HEK293 (cell line): ENCODE measurements at regions not wholly inside any gene's neighbourhood (a gene's known extent, or its start where the extent isn't known, plus 50 kb on each side); places are given as distances from the start of the nearest gene placed in this dataset.

Source experiments
- CTCF ChIA-PET: fragments of 350-600 bp; formaldehyde crosslinking; extraction: SDS; loops from one replicate; lab custom pipeline; 2021; ENCODE audit warnings: antibody characterized with exemption; lab: Yijun Ruan, JAX
- POLR2A ChIA-PET: fragments of 300-600 bp; formaldehyde crosslinking; extraction: SDS; loops from one replicate; lab custom pipeline; 2020; ENCODE audit warnings: antibody characterized with exemption, inconsistent platforms; lab: Yijun Ruan, JAX
- H3K27ac ChIP-seq: fragments of 200-500 bp; sonication (Bioruptor generic); 2 replicates; pipeline ENCODE4 v1.5.1; 2014; ENCODE audit warnings: low read depth, low read length, control low read depth, inconsistent platforms; ENCODE audit errors: extremely low read depth
- H3K36me3 ChIP-seq, 2 experiments: fragments of 200-500 bp in 1 of 2; sonication (Bioruptor generic) in 1 of 2; 1 replicate in 1 of 2; 2 replicates in 1 of 2; pipeline ENCODE4 v1.5.1; 2014 to 2017; ENCODE audit warnings: inconsistent platforms in 2 of 2, low read length in 2 of 2; ENCODE audit not compliant: control insufficient read depth in 2 of 2, insufficient read depth in 1 of 2
- H3K4me1 ChIP-seq: fragments of 200-500 bp; sonication (Bioruptor generic); 2 replicates; pipeline ENCODE4 v1.5.1; 2014; ENCODE audit warnings: mild to moderate bottlenecking, low read length, inconsistent platforms; ENCODE audit not compliant: control insufficient read depth, insufficient read depth
- H3K4me3 ChIP-seq: 2 replicates; pipeline ENCODE4 v1.5.1; 2011; ENCODE audit warnings: low read depth, mild to moderate bottlenecking, control low read depth, low read length, moderate library complexity
- H3K9me3 ChIP-seq: fragments of 200-500 bp; sonication (Bioruptor generic); 2 replicates; pipeline ENCODE4 v1.5.1; 2014; ENCODE audit warnings: low read depth, low read length, inconsistent platforms; ENCODE audit not compliant: control insufficient read depth, insufficient read depth
- KLF7 ChIP-seq: fragments of 450-650 bp; formaldehyde crosslinking; IDR thresholded peaks from 2 replicates; pipeline ENCODE4 v1.5.1; 2016; ENCODE audit warnings: missing biosample characterization, missing genetic modification characterization, borderline replicate concordance
- MEIS1 ChIP-seq: sonication (generic); formaldehyde crosslinking; IDR thresholded peaks from 2 replicates; pipeline ENCODE4 v1.8.1; 2022; ENCODE audit warnings: missing genetic modification reagents, mild to moderate bottlenecking, borderline replicate concordance
- PRDM6 ChIP-seq: fragments of 450-650 bp; formaldehyde crosslinking; IDR thresholded peaks from 2 replicates; pipeline ENCODE4 v1.5.1; 2017; ENCODE audit warnings: missing biosample characterization, missing genetic modification characterization
- SP2 ChIP-seq: fragments of 450-650 bp; formaldehyde crosslinking; IDR thresholded peaks from 2 replicates; pipeline ENCODE4 v1.5.1; 2016; ENCODE audit warnings: missing biosample characterization, missing genetic modification characterization
- SP3 ChIP-seq: fragments of 450-650 bp; formaldehyde crosslinking; IDR thresholded peaks from 2 replicates; pipeline ENCODE4 v1.5.1; 2016; ENCODE audit warnings: missing biosample characterization, missing genetic modification characterization
- TRIM28 ChIP-seq: IDR thresholded peaks from 2 replicates; pipeline ENCODE4 v1.6.1; 2011; ENCODE audit warnings: low read length, control low read depth, borderline replicate concordance
- YY1 ChIP-seq: fragments of 450-650 bp; formaldehyde crosslinking; IDR thresholded peaks from 2 replicates; pipeline ENCODE4 v1.5.1; 2018; ENCODE audit warnings: missing biosample characterization, missing genetic modification characterization
- ZBTB44 ChIP-seq: fragments of 450-650 bp; IDR thresholded peaks from 2 replicates; pipeline ENCODE4 v1.5.1; 2018; ENCODE audit warnings: missing biosample characterization, mild to moderate bottlenecking, missing genetic modification characterization
- ZBTB8A ChIP-seq: fragments of 450-650 bp; formaldehyde crosslinking; IDR thresholded peaks from 2 replicates; pipeline ENCODE4 v1.5.1; 2016; ENCODE audit warnings: missing biosample characterization, missing genetic modification characterization
- ZFP69B ChIP-seq: fragments of 450-650 bp; formaldehyde crosslinking; IDR thresholded peaks from 2 replicates; pipeline ENCODE4 v1.5.1; 2016; ENCODE audit warnings: missing biosample characterization, missing genetic modification characterization
- ZNF184 ChIP-seq: fragments of 450-650 bp; IDR thresholded peaks from 2 replicates; pipeline ENCODE4 v1.5.1; 2018; ENCODE audit warnings: missing biosample characterization, mild to moderate bottlenecking, missing genetic modification characterization
- ZNF248 ChIP-seq: fragments of 450-650 bp; formaldehyde crosslinking; IDR thresholded peaks from 2 replicates; pipeline ENCODE4 v1.5.1; 2017; ENCODE audit warnings: missing biosample characterization, missing genetic modification characterization
- ZNF350 ChIP-seq: fragments of 450-650 bp; formaldehyde crosslinking; IDR thresholded peaks from 2 replicates; pipeline ENCODE4 v1.5.0; 2017; ENCODE audit warnings: missing biosample characterization, mild to moderate bottlenecking, missing genetic modification characterization
- ZNF529 ChIP-seq: fragments of 450-650 bp; formaldehyde crosslinking; IDR thresholded peaks from 2 replicates; pipeline ENCODE4 v1.5.1; 2017; ENCODE audit warnings: missing genetic modification characterization, missing biosample characterization; ENCODE audit not compliant: insufficient replicate concordance
- ZNF596 ChIP-seq: fragments of 450-650 bp; IDR thresholded peaks from 2 replicates; pipeline ENCODE4 v1.5.0; 2018; ENCODE audit warnings: missing biosample characterization, mild to moderate bottlenecking, missing genetic modification characterization, moderate library complexity
- ZNF654 ChIP-seq: fragments of 450-650 bp; formaldehyde crosslinking; IDR thresholded peaks from 2 replicates; pipeline ENCODE4 v1.5.1; 2016; ENCODE audit warnings: low read depth, missing biosample characterization, missing genetic modification characterization
- ZNF677 ChIP-seq: fragments of 450-650 bp; IDR thresholded peaks from 2 replicates; pipeline ENCODE4 v1.5.0; 2018; ENCODE audit warnings: missing biosample characterization, mild to moderate bottlenecking, missing genetic modification characterization, moderate library complexity
- ZNF792 ChIP-seq: fragments of 450-650 bp; formaldehyde crosslinking; IDR thresholded peaks from 2 replicates; pipeline ENCODE4 v1.5.1; 2016; ENCODE audit warnings: missing biosample characterization, missing genetic modification characterization
- ZNF843 ChIP-seq: fragments of 450-650 bp; formaldehyde crosslinking; IDR thresholded peaks from 2 replicates; pipeline ENCODE4 v1.5.1; 2016; ENCODE audit warnings: missing biosample characterization, missing genetic modification characterization
- ZSCAN30 ChIP-seq: fragments of 450-650 bp; IDR thresholded peaks from 2 replicates; pipeline ENCODE4 v1.5.1; 2018; ENCODE audit warnings: missing biosample characterization, mild to moderate bottlenecking, missing genetic modification characterization, moderate library complexity
- ZXDB ChIP-seq: fragments of 450-650 bp; formaldehyde crosslinking; IDR thresholded peaks from 2 replicates; pipeline ENCODE4 v1.5.1; 2016; ENCODE audit warnings: missing biosample characterization, missing genetic modification characterization
- TF ChIP-seq, protein P1 (sequence below): fragments of 450-650 bp; formaldehyde crosslinking; IDR thresholded peaks from 2 replicates; pipeline ENCODE4 v1.5.1; 2016; ENCODE audit warnings: missing biosample characterization, missing genetic modification characterization
- TF ChIP-seq, protein P2 (sequence below): fragments of 450-650 bp; formaldehyde crosslinking; IDR thresholded peaks from 2 replicates; pipeline ENCODE4 v1.5.1; 2016; ENCODE audit warnings: missing biosample characterization, missing genetic modification characterization
- TF ChIP-seq, protein P3 (sequence below): fragments of 450-650 bp; formaldehyde crosslinking; conservative IDR thresholded peaks from 2 replicates; pipeline ENCODE4 v1.5.1; 2016; ENCODE audit warnings: low read depth, missing biosample characterization, missing genetic modification characterization

DNA sequence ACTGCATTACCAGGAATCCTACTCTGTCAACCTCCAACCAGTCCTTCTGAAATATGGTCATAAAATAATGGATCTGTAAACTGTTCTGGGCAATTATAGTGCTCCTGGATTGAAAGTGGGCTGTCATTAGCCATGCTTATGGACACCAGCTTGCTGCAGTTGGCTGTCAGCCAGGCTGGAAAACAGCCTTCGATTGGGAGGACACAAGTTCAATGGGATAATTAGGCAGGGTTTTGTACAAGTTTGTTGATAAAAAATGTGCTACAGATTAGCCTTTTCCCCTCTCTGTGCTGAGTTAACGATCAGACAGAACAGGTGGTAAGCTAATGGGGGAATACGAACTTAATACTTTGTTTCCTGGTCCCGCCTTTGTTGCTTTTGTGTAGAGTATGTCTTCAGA lies 413.9 kb downstream of the DUSP10 start (continued):
- no peak for TF ChIP-seq ZNF792
- no peak for TF ChIP-seq ZNF248 (tag by site-specific recombination)
- peak; percentile 93 for TF ChIP-seq PRDM6 (tag by site-specific recombination)
- no peak for TF ChIP-seq SP2 (tag by site-specific recombination)
- TF ChIP-seq ZSCAN30 (tag by site-specific recombination), result peak; percentile 40; the same call in 1 of the 2 replicates
- no peak for TF ChIP-seq ZNF596 (tag by site-specific recombination)
- peak; percentile 64; the same call in 1 of the 2 replicates for TF ChIP-seq ZNF843 (tag by site-specific recombination)
- TF ChIP-seq ZNF654 (tag by site-specific recombination), result no peak
- TF ChIP-seq ZNF529, result no peak
- TF ChIP-seq YY1, result 0 out of 2 replicates have a peak, but pooled peaks have one; percentile 41
- peak; percentile 44 for TF ChIP-seq ZBTB8A (tag by site-specific recombination)
- TF ChIP-seq ZXDB (tag by site-specific recombination), result no peak
- TF ChIP-seq ZNF677 (tag by site-specific recombination), result no peak
- no peak for TF ChIP-seq KLF7 (tag by site-specific recombination)
- no peak for TF ChIP-seq SP3 (tag by site-specific recombination)
- TF ChIP-seq TRIM28, result no peak
- TF ChIP-seq ZNF350, result no peak

GRCh38 chr1:221328371-221328770 lies 413.5 kb downstream of the DUSP10 start:
- no peaks in the 10 kb centered on the region for H3K9me3 ChIP-seq
- CTCF ChIA-PET, result interaction anchor here (0.6 to 0.7 kb wide), 2 partner anchors 64 to 503 kb away, joined by 3 to 5 read pairs; no protein-coding TSS in a partner anchor
- no peak overlapping the region for H3K4me3 ChIP-seq
- peaks cover 3% of the 10 kb centered on the region; the same call in 1 of the 2 replicates for H3K4me1 ChIP-seq
- POLR2A ChIA-PET, result no interaction called here
- no peak for TF ChIP-seq ZFP69B (tag by site-specific recombination)
- TF ChIP-seq MEIS1 (CRISPR knock-in tag), result no peak
- no peak for TF ChIP-seq ZNF184 (tag by site-specific recombination)
- TF ChIP-seq, protein P1, sequence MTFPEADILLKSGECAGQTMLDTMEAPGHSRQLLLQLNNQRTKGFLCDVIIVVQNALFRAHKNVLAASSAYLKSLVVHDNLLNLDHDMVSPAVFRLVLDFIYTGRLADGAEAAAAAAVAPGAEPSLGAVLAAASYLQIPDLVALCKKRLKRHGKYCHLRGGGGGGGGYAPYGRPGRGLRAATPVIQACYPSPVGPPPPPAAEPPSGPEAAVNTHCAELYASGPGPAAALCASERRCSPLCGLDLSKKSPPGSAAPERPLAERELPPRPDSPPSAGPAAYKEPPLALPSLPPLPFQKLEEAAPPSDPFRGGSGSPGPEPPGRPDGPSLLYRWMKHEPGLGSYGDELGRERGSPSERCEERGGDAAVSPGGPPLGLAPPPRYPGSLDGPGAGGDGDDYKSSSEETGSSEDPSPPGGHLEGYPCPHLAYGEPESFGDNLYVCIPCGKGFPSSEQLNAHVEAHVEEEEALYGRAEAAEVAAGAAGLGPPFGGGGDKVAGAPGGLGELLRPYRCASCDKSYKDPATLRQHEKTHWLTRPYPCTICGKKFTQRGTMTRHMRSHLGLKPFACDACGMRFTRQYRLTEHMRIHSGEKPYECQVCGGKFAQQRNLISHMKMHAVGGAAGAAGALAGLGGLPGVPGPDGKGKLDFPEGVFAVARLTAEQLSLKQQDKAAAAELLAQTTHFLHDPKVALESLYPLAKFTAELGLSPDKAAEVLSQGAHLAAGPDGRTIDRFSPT, result no peak
- TF ChIP-seq, protein P2, sequence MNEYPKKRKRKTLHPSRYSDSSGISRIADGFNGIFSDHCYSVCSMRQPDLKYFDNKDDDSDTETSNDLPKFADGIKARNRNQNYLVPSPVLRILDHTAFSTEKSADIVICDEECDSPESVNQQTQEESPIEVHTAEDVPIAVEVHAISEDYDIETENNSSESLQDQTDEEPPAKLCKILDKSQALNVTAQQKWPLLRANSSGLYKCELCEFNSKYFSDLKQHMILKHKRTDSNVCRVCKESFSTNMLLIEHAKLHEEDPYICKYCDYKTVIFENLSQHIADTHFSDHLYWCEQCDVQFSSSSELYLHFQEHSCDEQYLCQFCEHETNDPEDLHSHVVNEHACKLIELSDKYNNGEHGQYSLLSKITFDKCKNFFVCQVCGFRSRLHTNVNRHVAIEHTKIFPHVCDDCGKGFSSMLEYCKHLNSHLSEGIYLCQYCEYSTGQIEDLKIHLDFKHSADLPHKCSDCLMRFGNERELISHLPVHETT, result no peak
- TF ChIP-seq ZBTB44 (tag by site-specific recombination), result no peak
- TF ChIP-seq, protein P3, sequence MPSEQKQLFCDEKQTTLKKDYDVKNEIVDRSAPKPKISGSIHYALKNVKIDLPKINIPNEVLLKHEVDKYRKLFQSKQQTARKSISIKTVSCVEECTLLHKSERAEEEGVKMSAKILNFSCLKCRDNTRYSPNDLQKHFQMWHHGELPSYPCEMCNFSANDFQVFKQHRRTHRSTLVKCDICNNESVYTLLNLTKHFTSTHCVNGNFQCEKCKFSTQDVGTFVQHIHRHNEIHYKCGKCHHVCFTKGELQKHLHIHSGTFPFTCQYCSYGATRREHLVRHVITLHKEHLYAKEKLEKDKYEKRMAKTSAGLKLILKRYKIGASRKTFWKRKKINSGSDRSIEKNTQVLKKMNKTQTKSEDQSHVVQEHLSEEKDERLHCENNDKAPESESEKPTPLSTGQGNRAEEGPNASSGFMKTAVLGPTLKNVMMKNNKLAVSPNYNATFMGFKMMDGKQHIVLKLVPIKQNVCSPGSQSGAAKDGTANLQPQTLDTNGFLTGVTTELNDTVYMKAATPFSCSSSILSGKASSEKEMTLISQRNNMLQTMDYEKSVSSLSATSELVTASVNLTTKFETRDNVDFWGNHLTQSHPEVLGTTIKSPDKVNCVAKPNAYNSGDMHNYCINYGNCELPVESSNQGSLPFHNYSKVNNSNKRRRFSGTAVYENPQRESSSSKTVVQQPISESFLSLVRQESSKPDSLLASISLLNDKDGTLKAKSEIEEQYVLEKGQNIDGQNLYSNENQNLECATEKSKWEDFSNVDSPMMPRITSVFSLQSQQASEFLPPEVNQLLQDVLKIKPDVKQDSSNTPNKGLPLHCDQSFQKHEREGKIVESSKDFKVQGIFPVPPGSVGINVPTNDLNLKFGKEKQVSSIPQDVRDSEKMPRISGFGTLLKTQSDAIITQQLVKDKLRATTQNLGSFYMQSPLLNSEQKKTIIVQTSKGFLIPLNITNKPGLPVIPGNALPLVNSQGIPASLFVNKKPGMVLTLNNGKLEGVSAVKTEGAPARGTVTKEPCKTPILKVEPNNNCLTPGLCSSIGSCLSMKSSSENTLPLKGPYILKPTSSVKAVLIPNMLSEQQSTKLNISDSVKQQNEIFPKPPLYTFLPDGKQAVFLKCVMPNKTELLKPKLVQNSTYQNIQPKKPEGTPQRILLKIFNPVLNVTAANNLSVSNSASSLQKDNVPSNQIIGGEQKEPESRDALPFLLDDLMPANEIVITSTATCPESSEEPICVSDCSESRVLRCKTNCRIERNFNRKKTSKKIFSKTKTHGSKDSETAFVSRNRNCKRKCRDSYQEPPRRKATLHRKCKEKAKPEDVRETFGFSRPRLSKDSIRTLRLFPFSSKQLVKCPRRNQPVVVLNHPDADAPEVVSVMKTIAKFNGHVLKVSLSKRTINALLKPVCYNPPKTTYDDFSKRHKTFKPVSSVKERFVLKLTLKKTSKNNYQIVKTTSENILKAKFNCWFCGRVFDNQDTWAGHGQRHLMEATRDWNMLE, result no peak
- no peak overlapping the region for H3K27ac ChIP-seq
- H3K36me3 ChIP-seq, result no peaks in the 10 kb centered on the region
